ENCODE measurements at regions not wholly inside any gene's neighbourhood (a gene's known extent, or its start where the extent isn't known, plus 50 kb on each side); places are given as distances from the start of the nearest gene placed in this dataset.

DNA sequence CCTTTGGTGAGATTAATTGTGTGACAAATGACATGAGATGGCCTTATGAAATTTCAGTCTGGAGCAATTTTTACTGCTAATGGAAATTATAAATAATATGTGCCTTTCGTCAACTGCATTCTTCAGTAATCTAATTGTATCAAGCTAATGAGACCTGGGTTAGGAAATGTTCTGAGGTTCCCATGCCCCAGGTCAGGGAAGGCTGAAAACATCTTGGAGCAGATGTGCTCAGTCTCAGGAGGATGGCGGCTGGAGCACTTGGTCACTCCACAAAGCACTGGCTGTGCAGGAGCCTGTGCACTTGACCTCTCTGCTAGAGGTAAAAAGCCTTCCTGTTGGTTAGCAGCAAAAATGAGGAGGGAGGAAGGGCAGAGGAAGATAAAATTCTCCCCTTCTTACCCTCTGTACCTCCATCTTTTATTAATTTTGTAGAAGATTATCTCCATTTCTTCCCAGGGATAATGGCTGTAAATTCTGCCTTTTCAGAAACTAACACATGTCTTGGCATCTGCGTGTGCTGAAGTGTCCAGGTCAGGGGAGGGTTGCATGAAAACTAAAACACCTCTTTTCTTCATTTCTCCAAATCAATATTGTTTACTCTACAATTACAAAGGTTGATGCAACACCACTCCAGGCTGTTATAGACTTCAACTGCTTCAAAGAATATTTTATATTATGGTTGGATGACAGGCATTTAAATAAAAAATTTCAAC is 1606.4 kb upstream of the ACVR2A start:
- no peak overlapping the region for H2AFZ ChIP-seq
- no peaks in the 10 kb centered on the region for H3K79me2 ChIP-seq (ENCODE audit: low read depth)
- no peaks in the 10 kb centered on the region for H3K9me3 ChIP-seq (ENCODE audit: insufficient read depth, low read depth)
- intact Hi-C loops (cut with micrococcal nuclease; ENCODE audit: unreplicated experiment) = no loop called here
- POLR2A ChIA-PET (ENCODE audit: unreplicated experiment) = no interaction called here
- DNase-seq = no peak
- no peak overlapping the region for H3K27ac ChIP-seq
- no peaks in the 10 kb centered on the region for H3K9me2 ChIP-seq (ENCODE audit: insufficient read depth)
- no peak overlapping the region for H3K4me2 ChIP-seq
- no peaks in the 10 kb centered on the region for H3F3A ChIP-seq (ENCODE audit: insufficient read depth, low read depth)
- H3K27me3 ChIP-seq (ENCODE audit: insufficient read depth, low read depth) = no peaks in the 10 kb centered on the region
- H4K20me1 ChIP-seq (ENCODE audit: insufficient read depth) = no peaks in the 10 kb centered on the region
- H3K4me1 ChIP-seq (replicated peaks; ENCODE audit: insufficient read depth) = no peaks in the 10 kb centered on the region
- H3K4me3 ChIP-seq = no peak overlapping the region
- CTCF ChIA-PET = no interaction called here
- no TSS peak for BruUV-seq (replicated peaks)
- TF ChIP-seq, protein P1, sequence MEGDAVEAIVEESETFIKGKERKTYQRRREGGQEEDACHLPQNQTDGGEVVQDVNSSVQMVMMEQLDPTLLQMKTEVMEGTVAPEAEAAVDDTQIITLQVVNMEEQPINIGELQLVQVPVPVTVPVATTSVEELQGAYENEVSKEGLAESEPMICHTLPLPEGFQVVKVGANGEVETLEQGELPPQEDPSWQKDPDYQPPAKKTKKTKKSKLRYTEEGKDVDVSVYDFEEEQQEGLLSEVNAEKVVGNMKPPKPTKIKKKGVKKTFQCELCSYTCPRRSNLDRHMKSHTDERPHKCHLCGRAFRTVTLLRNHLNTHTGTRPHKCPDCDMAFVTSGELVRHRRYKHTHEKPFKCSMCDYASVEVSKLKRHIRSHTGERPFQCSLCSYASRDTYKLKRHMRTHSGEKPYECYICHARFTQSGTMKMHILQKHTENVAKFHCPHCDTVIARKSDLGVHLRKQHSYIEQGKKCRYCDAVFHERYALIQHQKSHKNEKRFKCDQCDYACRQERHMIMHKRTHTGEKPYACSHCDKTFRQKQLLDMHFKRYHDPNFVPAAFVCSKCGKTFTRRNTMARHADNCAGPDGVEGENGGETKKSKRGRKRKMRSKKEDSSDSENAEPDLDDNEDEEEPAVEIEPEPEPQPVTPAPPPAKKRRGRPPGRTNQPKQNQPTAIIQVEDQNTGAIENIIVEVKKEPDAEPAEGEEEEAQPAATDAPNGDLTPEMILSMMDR (conservative IDR thresholded peaks at IDR 0.05) = no peak
- no peak for TF ChIP-seq EZH2 (IDR thresholded peaks at IDR 0.05; ENCODE audit: low read depth)
- no peaks in the 10 kb centered on the region for H3K36me3 ChIP-seq (ENCODE audit: low read depth)

GRCh38 chr2:146235158-146235557 is 1609.7 kb upstream of the ACVR2A start:
- ChIA-PET POLR2A (ENCODE audit: unreplicated experiment) (no interaction called here), CTCF (no interaction called here)
- Histone ChIP-seq H3K36me3 (ENCODE audit: low read depth) (no peaks in the 10 kb centered on the region), H4K20me1 (ENCODE audit: insufficient read depth) (no peaks in the 10 kb centered on the region), H2AFZ (no peak overlapping the region), H3K27ac (no peak overlapping the region), H3K4me3 (no peak overlapping the region), H3K79me2 (ENCODE audit: low read depth) (no peaks in the 10 kb centered on the region), H3K9me2 (ENCODE audit: insufficient read depth) (no peaks in the 10 kb centered on the region), H3K9me3 (ENCODE audit: insufficient read depth, low read depth) (no peaks in the 10 kb centered on the region), H3K4me2 (no peak overlapping the region), H3F3A (ENCODE audit: insufficient read depth, low read depth) (no peaks in the 10 kb centered on the region), H3K27me3 (ENCODE audit: insufficient read depth, low read depth) (no peaks in the 10 kb centered on the region), H3K4me1 (replicated peaks; ENCODE audit: insufficient read depth) (no peaks in the 10 kb centered on the region)
- intact Hi-C loops (cut with micrococcal nuclease; ENCODE audit: unreplicated experiment) = no loop called here
- TF ChIP-seq, protein P1 (conservative IDR thresholded peaks at IDR 0.05) = no peak
- no peak for TF ChIP-seq EZH2 (IDR thresholded peaks at IDR 0.05; ENCODE audit: low read depth)
- DNase-seq = no peak
- no TSS peak for BruUV-seq (replicated peaks)

DNA sequence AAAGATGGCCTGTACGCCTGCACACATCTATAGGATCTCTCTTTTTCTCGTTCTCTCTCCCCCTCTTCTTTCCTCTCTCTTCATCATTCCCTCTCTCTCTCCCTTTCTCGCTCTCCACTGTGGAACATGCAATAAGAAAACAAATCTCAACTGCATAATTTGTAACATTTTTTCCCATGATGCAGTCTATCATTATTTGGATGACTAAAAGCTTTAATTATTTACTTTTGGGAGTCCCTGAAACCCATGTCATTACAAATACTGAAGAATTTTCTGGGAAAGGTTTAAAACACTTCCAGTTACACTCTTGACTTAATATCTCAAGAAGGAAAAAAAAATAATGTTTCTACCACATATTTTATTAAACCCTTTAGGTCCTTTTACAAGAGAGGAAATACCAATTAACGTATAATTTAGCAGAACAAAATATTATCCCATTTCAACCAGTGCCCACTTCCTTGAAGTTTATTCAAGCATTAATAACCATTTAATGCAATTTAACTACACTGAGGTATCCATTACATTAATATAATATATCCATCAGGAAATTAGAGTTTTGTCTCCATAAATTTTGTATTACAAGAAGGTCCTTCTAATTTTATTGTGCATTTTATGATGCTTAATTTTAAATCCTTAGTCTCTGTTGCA is 1615.2 kb upstream of the ACVR2A start:
- H3K79me2 ChIP-seq (ENCODE audit: low read depth) = no peaks in the 10 kb centered on the region
- intact Hi-C loops (cut with micrococcal nuclease; ENCODE audit: unreplicated experiment) = no loop called here
- no peak overlapping the region for H3K27ac ChIP-seq
- POLR2A ChIA-PET (ENCODE audit: unreplicated experiment) = no interaction called here
- H3K4me1 ChIP-seq (replicated peaks; ENCODE audit: insufficient read depth) = no peaks in the 10 kb centered on the region
- no peaks in the 10 kb centered on the region for H4K20me1 ChIP-seq (ENCODE audit: insufficient read depth)
- DNase-seq = no peak
- no peaks in the 10 kb centered on the region for H3F3A ChIP-seq (ENCODE audit: insufficient read depth, low read depth)
- H2AFZ ChIP-seq = no peak overlapping the region
- no peaks in the 10 kb centered on the region for H3K9me2 ChIP-seq (ENCODE audit: insufficient read depth)
- TF ChIP-seq, protein P1 (conservative IDR thresholded peaks at IDR 0.05) = no peak
- TF ChIP-seq EZH2 (IDR thresholded peaks at IDR 0.05; ENCODE audit: low read depth) = no peak
- no peaks in the 10 kb centered on the region for H3K36me3 ChIP-seq (ENCODE audit: low read depth)
- BruUV-seq (replicated peaks) = no TSS peak
- no peaks in the 10 kb centered on the region for H3K9me3 ChIP-seq (ENCODE audit: insufficient read depth, low read depth)
- CTCF ChIA-PET = no interaction called here
- no peak overlapping the region for H3K4me2 ChIP-seq
- no peak overlapping the region for H3K4me3 ChIP-seq
- H3K27me3 ChIP-seq (ENCODE audit: insufficient read depth, low read depth) = no peaks in the 10 kb centered on the region
